HepG2 (cell line): ENCODE measurements at regions not wholly inside any gene's neighbourhood (a gene's known extent, or its start where the extent isn't known, plus 50 kb on each side); places are given as distances from the start of the nearest gene placed in this dataset.

Experiments
- ATAC-seq: fragments of 200-7000 bp; cut with Tn5 transposase; 3 replicates; pipeline ENCODE4 v1.9.1; 2020; ENCODE audit warnings: mild to moderate bottlenecking, moderate library complexity
- BruUV-seq: library from RNA; stranded (reverse); fragments of 400-500 nt; replicated peaks from 2 replicates; lab custom pipeline; 2021; lab: Mats Ljungman, UMichigan
- CTCF ChIA-PET: fragments of 300-600 bp; formaldehyde crosslinking; extraction: SDS; loops from one replicate; lab custom pipeline; 2021; ENCODE audit warnings: low total read pairs, inconsistent platforms, low intra/inter-chr PET ratio; lab: Yijun Ruan, JAX
- POLR2A ChIA-PET: fragments of 350-600 bp; sonication (Branson Sonifier 250); formaldehyde crosslinking; loops from one replicate; lab custom pipeline; 2020; ENCODE audit warnings: antibody characterized with exemption, inconsistent platforms; lab: Yijun Ruan, JAX
- DNase-seq: peaks from one replicate; pipeline ENCODE4 v3.0.0-alpha.2; 2015; ENCODE audit warnings: low spot score
- FAIRE-seq: peaks from 3 replicates; lab custom pipeline; 2011; peaks lifted over from hg19 to GRCh38; lab: Jason Lieb, UNC
- H2AFZ ChIP-seq: one replicate; pipeline ENCODE4 v1.6.1; 2011; ENCODE audit warnings: low read length, inconsistent platforms
- H3K27ac ChIP-seq: fragments of 300-600 bp; 3 replicates; pipeline ENCODE4 v1.8.0; 2011; ENCODE audit warnings: mixed run types, mild to moderate bottlenecking, mixed read lengths, low read length, inconsistent platforms; ENCODE audit not compliant: insufficient read depth; ENCODE audit errors: extremely low read length
- H3K27me3 ChIP-seq, 2 experiments: fragments of 200-600 bp in 1 of 2; 2 replicates in 1 of 2; 3 replicates in 1 of 2; pipeline versions ENCODE4 v1.6.0 to v1.8.0; 2011; ENCODE audit warnings: low read length in 2 of 2, mild to moderate bottlenecking in 2 of 2, moderate library complexity in 2 of 2, inconsistent platforms in 1 of 2; ENCODE audit not compliant: insufficient read depth in 2 of 2, control insufficient read depth in 1 of 2
- H3K36me3 ChIP-seq, 2 experiments: fragments of 200-600 bp in 1 of 2; replicated peaks in 1 of 2; 2 replicates in 1 of 2; 3 replicates in 1 of 2; pipeline versions ENCODE4 v1.5.1 to v1.8.0; 2011; ENCODE audit warnings: low read length in 2 of 2, inconsistent platforms in 1 of 2; ENCODE audit not compliant: insufficient read depth in 2 of 2, control insufficient read depth in 1 of 2
- H3K4me1 ChIP-seq: 2 replicates; pipeline ENCODE4 v1.5.1; 2012; ENCODE audit warnings: low read length, inconsistent platforms; ENCODE audit not compliant: insufficient read depth
- H3K4me2 ChIP-seq: 2 replicates; pipeline ENCODE4 v1.6.0; 2011; ENCODE audit warnings: low read depth, low read length, inconsistent platforms
- H3K4me3 ChIP-seq, 3 experiments: fragments of 200-600 bp in 1 of 3; sonication (generic), shearing (Covaris generic) in 1 of 3; replicated peaks in 1 of 3; 2 replicates each; pipeline ENCODE4 v1.5.1; 2011 to 2016; ENCODE audit warnings: low read length in 3 of 3, inconsistent platforms in 2 of 3, low read depth in 2 of 3, mild to moderate bottlenecking in 2 of 3, control low read depth in 1 of 3, mixed read lengths in 1 of 3; ENCODE audit not compliant: insufficient read depth in 1 of 3
- H3K79me2 ChIP-seq: one replicate; pipeline ENCODE4 v1.6.1; 2011; ENCODE audit warnings: low read length, inconsistent platforms; ENCODE audit not compliant: insufficient read depth
- H3K9ac ChIP-seq: 2 replicates; pipeline ENCODE4 v1.6.0; 2011; ENCODE audit warnings: mild to moderate bottlenecking, low read depth, low read length, inconsistent platforms; ENCODE audit not compliant: insufficient read depth
- H3K9me3 ChIP-seq: 2 replicates; pipeline ENCODE4 v1.5.1; 2012; ENCODE audit warnings: mild to moderate bottlenecking, low read length
- H4K20me1 ChIP-seq: 2 replicates; pipeline ENCODE4 v1.6.0; 2011; ENCODE audit warnings: inconsistent platforms, mild to moderate bottlenecking, low read length, moderate library complexity; ENCODE audit not compliant: insufficient read depth
- CCDC6 ChIP-seq: sonication (generic); formaldehyde crosslinking; IDR thresholded peaks from 2 replicates; pipeline ENCODE4 v1.8.1; 2022; ENCODE audit warnings: mild to moderate bottlenecking, missing genetic modification reagents, moderate library complexity
- GFI1 ChIP-seq: sonication (generic); formaldehyde crosslinking; IDR thresholded peaks from 2 replicates; pipeline ENCODE4 v1.5.0; 2020; ENCODE audit warnings: missing genetic modification reagents, mild to moderate bottlenecking, borderline replicate concordance
- KMT2B ChIP-seq: IDR thresholded peaks from 2 replicates; pipeline ENCODE4 v1.6.1; 2016; ENCODE audit warnings: missing genetic modification reagents, missing compliant biosample characterization
- MEF2D ChIP-seq: sonication (generic); formaldehyde crosslinking; IDR thresholded peaks from 2 replicates; pipeline ENCODE4 v1.5.1; 2020; ENCODE audit warnings: mild to moderate bottlenecking, missing genetic modification reagents
- NFKBIZ ChIP-seq: IDR thresholded peaks from 2 replicates; pipeline ENCODE4 v1.6.1; 2018; ENCODE audit warnings: missing genetic modification reagents, missing compliant biosample characterization
- NR2F6 ChIP-seq, 2 experiments: IDR thresholded peaks; 2 replicates each; pipeline ENCODE4 v1.6.1; 2016; ENCODE audit warnings: antibody characterized with exemption in 1 of 2, mild to moderate bottlenecking in 1 of 2
- PHF8 ChIP-seq: sonication (generic); formaldehyde crosslinking; IDR thresholded peaks from 2 replicates; pipeline ENCODE4 v1.5.0; 2020; ENCODE audit warnings: missing genetic modification reagents
- SATB2 ChIP-seq: sonication (generic); formaldehyde crosslinking; IDR thresholded peaks from 2 replicates; pipeline ENCODE4 v1.5.0; 2020; ENCODE audit warnings: missing genetic modification reagents
- TP53 ChIP-seq: sonication (generic); formaldehyde crosslinking; conservative IDR thresholded peaks from 2 replicates; pipeline ENCODE4 v1.4.0; 2020; ENCODE audit warnings: missing genetic modification reagents
- ZNF10 ChIP-seq: sonication (generic); formaldehyde crosslinking; IDR thresholded peaks from 2 replicates; pipeline ENCODE4 v1.4.0; 2020; ENCODE audit warnings: mild to moderate bottlenecking, low read depth, missing genetic modification reagents, borderline replicate concordance
- WGBS: methylation state at CpG from one replicate; pipeline ENCODE4 v1.1.6; 2017; ENCODE audit warnings: low lambda C conversion rate; 5-methylcytosine and 5-hydroxymethylcytosine counted together
- in situ Hi-C: cut with HindIII; loops from 2 replicates; pipeline ENCODE4 v1.10.0; 2017; ENCODE audit warnings: low pct_unique_long_range_greater_than_20kb; ENCODE audit not compliant: extremely low pct_ligation_motif_present
- intact Hi-C: fragments of 100-400 bp; cut with micrococcal nuclease; formaldehyde crosslinking; loops from one replicate; pipeline ENCODE4 v1.10.0; 2022; ENCODE audit not compliant: unreplicated experiment
- TF ChIP-seq, protein P1 (sequence below): sonication (generic); formaldehyde crosslinking; IDR thresholded peaks from 2 replicates; pipeline ENCODE4 v1.5.1; 2020; ENCODE audit warnings: mild to moderate bottlenecking, missing genetic modification reagents, moderate library complexity
- TF ChIP-seq, protein P2 (sequence below): sonication (generic); formaldehyde crosslinking; IDR thresholded peaks from 2 replicates; pipeline ENCODE4 v1.8.0; 2022; ENCODE audit warnings: mild to moderate bottlenecking, missing genetic modification reagents, borderline replicate concordance

- DNase-seq (no peak), FAIRE-seq (no peak), ATAC-seq (no peak)
- Histone ChIP-seq H3K79me2 (no peaks in the 10 kb centered on the region), H3K9ac (no peak overlapping the region), H4K20me1 (no peaks in the 10 kb centered on the region), H3K36me3 (no peaks in the 10 kb centered on the region), H3K4me1 (no peaks in the 10 kb centered on the region), H3K9me3 (no peaks in the 10 kb centered on the region), H3K27me3 (no peaks in the 10 kb centered on the region), H3K4me3 (no peak overlapping the region), H3K27ac (no peak overlapping the region), H2AFZ (no peak overlapping the region), H3K4me2 (no peak overlapping the region)
- in situ Hi-C loops = no loop called here
- ChIA-PET POLR2A (no interaction called here), CTCF (no interaction called here)
- WGBS = 9% methylated on average over 2 of the region's 2 CpGs
- no peak for TF ChIP-seq NR2F6 (IDR thresholded peaks at IDR 0.05)
- no peak for TF ChIP-seq NR2F6 (CRISPR knock-in tag; IDR thresholded peaks at IDR 0.05)
- TF ChIP-seq SATB2 (CRISPR knock-in tag) = no peak
- TF ChIP-seq, protein P1, sequence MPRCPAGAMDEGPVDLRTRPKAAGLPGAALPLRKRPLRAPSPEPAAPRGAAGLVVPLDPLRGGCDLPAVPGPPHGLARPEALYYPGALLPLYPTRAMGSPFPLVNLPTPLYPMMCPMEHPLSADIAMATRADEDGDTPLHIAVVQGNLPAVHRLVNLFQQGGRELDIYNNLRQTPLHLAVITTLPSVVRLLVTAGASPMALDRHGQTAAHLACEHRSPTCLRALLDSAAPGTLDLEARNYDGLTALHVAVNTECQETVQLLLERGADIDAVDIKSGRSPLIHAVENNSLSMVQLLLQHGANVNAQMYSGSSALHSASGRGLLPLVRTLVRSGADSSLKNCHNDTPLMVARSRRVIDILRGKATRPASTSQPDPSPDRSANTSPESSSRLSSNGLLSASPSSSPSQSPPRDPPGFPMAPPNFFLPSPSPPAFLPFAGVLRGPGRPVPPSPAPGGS (CRISPR knock-in tag) = no peak
- TF ChIP-seq GFI1 (CRISPR knock-in tag) = no peak
- no peak for TF ChIP-seq TP53 (CRISPR knock-in tag)
- TF ChIP-seq KMT2B = no peak
- TF ChIP-seq, protein P2, sequence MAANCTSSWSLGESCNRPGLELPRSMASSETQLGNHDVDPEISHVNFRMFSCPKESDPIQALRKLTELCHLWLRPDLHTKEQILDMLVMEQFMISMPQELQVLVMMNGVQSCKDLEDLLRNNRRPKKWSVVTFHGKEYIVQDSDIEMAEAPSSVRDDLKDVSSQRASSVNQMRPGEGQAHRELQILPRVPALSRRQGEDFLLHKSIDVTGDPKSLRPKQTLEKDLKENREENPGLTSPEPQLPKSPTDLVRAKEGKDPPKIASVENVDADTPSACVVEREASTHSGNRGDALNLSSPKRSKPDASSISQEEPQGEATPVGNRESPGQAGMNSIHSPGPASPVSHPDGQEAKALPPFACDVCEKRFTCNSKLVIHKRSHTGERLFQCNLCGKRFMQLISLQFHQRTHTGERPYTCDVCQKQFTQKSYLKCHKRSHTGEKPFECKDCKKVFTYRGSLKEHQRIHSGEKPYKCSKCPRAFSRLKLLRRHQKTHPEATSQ = no peak
- TF ChIP-seq MEF2D (CRISPR knock-in tag) = no peak
- TF ChIP-seq NFKBIZ (CRISPR knock-in tag) = no peak
- no peak for TF ChIP-seq PHF8 (CRISPR knock-in tag)
- no peak for TF ChIP-seq ZNF10
- no peak for TF ChIP-seq CCDC6 (CRISPR knock-in tag)
- BruUV-seq = no TSS peak
- intact Hi-C loops = no loop called here
Observed at GRCh38 chr3:144470666-144471065, 499.0 kb downstream of the DIPK2A start.
